GM21515 (cell line): ENCODE measurements at regions not wholly inside any gene's neighbourhood (a gene's known extent, or its start where the extent isn't known, plus 50 kb on each side); places are given as distances from the start of the nearest gene placed in this dataset.
"Not testable (repeated sequence)": the region's sequence is repeated elsewhere in the genome, so short reads cannot be mapped to it uniquely, and the experiment has no call there.

Experiments used
- ATAC-seq: cut with Tn5 transposase; IDR thresholded peaks from one replicate; pipeline ENCODE4 v1.9.1; 2021; ENCODE audit not compliant: unreplicated experiment

DNA sequence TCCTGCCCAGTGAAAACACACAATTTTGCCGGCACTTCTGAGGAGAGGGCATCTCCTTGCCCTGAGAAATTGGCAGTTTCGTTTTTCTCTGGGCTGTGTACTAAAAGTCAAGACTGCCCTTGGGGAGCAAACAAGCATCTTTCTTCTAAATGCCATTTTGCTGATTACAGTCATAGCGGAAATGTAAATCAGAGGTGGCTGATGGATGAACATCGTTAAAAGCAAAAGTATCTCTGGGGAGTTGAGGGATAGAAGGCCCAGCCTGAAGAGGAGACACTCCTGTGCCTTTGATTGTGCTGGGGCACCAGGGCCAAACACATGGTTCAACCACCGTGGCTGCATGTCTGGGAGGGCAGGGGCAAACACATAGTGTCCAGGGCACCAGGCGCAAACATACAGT is 49.8 kb downstream of the ABCC12 start:
- ATAC-seq: no peak

DNA sequence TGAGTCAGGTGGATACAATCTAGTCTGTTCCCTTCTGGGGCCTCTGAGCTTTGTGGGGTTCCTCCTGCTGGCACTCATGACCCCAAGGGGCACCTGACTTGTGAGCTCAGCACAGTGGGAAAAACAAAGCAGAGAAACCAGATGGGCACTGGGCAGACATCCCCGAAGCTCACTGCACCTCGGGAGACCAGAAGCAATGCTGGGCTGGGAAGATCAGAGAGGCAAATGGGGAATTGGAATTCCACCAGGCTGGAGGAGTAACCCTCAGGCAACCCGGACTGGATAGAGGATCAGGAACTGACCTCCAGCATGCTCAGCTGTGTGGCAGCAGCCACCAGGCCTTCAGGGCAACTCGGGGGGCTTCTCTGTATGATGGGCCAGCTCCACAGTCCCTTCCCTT is 50.3 kb downstream of the ABCC12 start:
- no peak for ATAC-seq

DNA sequence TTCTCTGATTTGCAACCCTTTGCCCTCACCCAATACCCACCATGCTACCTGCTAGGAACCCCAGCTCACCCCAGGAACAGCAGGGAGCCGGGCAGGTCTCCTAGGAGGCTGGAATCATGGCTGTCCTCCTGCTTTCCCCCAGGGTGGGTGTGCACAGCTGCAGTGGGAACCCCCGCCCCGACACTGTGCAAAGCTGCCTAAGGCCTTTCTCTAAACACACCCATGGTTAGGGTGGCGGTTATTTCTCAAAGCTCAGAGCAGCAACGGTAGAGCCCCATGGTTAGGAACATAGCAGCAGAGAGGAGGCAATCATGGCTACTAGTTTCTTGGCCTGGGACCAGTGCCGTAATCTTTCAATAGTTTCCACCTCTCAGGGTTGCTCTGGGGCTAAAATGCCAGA is 52.2 kb downstream of the ABCC12 start:
- no peak for ATAC-seq

DNA sequence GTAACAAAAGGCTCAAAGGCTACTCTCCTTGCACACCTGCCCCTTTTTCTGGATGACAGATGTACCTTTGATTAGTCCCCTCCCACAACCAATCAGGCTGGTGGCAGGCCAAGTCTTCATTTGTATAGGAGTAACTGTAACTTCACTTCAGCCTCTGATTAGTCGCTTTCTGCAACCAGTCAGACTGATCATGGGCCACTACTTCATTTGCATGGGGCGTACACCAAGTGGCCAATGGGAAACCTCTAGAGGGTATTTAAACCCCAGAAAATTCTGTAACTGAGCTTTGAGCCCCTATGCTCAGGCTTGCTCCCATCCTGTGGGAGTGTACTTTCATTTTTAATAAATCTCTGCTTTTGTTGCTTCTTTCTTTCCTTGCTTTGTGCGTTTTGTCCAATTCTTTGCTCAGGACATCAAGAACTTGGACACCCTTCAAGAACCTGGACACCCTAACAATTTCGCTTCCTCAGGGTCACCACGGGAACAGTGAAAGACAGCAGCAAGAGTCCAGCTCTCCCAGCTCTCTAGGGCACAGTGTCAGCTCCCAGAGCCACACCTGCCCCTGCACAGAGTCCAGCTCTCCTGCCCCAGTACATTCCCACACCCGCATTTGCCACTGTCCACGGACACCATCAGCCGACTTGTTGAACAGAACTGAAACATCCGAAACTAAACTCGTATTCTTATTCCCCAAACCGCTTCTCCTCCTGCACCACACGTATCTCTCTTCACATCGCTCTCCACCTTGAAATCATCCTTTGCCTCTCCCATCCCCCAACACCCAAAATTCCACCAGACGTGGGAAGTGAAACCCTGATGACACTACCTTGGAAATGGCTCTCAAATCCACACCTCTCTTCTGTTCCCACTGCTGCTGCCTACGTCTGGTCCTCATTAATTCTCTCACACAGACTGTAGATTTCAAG is 53.4 kb downstream of the ABCC12 start:
- no peak for ATAC-seq

DNA sequence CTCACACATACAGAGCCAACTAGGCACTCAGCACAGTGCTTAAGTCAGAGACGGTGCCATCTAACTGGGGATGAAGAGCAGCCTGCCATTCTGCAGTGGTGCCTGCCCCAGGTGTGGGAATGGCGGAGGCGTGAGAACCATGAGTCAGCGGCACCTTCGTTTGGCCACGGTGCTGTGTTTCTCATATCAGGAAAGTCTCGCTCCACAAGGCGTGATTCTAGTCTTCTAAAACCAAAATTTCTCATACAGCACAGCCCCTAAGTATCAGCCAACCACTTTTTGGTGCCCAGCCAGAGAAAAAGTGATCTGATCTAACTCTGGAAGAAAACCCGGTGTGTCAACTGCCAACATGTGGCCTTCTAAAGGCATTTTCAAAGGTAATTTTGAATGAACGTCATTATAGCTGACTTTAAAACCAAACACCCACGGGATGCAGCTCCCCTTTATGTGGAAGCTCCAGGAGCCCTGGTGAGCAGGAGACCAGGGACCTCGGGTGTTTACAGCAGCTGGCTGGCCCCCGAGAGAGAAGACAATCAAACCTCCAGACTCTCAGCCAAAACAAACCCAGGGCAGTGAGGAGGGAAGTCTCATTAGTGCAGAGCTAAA is 54.6 kb downstream of the ABCC12 start:
- ATAC-seq: peak; percentile 67

DNA sequence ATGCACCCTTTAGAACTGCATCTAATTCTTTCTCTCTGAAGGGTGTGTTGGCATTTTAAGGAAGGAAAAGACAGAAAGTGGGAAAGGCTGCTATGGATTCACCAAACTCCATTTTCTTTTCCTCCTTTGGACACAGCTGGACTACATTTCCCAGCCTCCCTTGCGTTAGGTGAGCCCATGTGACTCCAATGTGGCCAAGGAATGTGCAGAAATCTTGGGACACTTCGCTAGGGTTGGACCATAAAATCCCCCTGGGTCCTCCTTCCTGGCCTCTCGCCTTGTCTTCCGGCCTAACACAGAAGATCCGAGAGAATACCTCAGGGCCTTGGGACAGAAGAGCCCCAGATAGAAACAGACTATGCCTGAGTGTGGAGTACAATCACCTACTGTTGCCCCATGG is 56.3 kb downstream of the ABCC12 start:
- no peak for ATAC-seq

DNA sequence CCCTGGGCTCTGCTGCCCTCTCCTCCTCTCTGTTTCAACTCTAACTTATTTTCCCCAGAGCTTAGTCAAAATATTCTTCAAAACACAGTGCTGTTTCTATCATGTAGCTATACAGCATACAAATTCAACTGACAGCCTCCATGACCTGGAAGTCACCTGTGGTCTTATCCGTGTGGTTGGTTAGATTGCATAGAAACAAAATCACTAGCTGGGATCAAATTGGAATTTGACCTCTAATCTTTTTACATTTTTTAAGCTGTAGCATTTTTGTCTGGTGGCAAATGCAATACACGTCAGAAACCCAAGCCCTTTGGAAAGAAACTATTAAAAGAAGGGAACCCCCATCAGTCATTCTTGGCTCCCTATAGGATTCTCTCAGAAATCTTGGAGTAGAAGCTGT is 57.3 kb downstream of the ABCC12 start:
- no peak for ATAC-seq

DNA sequence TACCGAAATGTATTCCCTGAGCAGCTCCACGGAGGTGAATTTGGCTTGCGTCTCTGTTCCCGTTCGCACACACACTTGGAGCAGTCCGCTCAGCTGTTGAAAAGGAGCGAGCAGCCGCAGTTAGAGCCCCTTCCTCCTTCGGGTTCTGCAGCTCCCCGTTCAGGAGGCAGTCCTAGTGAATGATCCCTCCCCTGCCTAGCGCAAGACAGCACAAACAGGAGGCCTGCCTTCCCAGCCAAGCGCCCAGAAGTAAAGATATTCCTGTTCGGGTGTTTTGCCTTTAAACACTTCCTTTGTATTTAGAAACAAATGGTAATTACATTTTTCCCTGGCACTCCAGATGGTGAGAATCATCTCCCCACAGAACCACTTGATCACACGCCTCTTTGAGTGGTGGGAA is 64.7 kb downstream of the ABCC12 start:
- ATAC-seq: no peak

DNA sequence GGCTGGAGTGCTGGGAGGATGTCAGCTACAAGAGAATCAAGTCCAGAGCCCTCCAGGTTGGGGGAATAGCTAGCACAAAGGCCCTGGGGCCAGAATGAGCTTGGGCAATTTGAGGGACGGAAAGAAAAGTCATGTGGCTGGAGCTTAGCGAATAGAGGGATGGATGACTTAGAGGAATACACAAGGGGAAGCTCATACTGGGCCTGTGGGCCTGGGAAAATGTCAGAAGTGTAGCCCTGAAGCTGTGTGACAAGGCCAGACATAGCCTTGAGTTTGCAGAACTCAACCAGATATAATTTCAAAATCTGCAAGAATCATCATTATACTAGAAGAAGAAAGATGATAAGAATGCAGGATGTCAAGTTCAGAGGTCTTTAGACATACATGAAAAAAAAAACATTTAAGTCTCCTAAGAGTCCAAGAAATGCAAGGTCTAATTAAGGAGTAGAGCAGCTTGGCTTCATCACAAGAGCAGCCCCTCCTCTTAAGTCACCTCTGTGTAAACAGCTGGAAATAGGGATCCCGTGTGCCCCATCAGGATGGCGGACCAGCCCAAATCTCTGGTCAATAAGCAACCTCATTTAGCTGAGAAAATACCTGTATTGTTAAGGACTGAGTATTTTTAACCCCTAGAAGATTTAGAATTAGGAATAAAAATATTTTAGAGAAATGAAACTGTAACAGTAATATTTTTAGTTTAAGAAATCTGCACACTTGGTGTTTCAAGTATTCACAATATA is 66.6 kb downstream of the ABCC12 start:
- no peak for ATAC-seq

DNA sequence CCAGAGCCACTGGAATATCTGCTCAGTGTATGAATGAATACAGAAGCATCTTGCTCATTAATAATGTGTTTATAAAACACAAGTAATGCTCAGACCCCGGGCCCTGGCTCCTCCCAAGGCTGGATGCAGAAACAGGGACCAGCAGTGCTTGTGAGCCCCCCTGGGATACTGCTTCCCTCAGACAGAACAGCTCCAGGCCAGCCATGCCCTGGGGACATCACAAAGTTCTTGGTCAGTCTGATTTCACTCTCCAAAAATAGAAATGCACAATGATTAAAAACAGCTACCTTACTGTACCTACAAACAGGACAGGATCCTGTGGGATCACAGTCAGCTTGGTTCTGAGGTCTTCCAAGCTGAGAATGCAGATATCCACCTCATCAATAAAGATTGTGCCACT is 68.2 kb downstream of the ABCC12 start:
- no peak for ATAC-seq

DNA sequence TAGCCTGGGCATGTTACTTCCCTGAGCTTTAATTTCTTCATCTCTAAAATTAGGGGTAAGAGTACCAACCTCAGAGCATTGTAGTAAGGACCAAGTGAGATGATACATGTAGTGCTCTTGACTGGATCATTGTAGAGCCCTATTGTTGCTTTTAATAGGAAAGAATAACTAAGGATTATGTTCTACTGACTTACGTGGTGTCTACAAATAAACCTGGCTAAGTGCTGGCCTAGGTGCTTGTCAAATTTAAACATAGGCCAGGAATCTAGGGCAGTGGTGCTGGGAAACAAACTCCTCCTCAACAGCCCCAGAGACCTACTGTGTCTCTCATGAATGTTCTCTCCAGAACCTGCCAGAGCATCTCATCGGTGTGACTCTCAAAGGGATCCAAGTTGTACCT is 69.4 kb downstream of the ABCC12 start:
- ATAC-seq: no peak

DNA sequence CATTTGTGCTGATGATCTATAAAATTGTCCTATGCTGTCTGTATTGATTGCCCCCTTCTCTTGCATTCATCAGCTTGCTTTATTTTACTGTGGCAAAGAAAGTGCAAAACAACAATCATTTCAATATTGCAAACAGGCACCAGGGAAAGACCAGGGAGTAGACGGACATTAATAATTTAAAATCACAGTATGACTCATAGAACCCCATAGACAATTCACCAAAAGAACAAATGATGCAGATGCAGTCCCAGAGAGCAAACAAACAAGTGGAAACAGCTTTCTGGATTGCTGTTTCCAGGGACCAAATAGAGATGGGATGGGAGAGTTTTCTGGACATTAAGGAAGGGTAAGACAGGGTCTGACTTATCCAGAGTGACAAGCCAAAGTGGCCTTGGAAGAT is 70.1 kb downstream of the ABCC12 start:
- no peak for ATAC-seq

DNA sequence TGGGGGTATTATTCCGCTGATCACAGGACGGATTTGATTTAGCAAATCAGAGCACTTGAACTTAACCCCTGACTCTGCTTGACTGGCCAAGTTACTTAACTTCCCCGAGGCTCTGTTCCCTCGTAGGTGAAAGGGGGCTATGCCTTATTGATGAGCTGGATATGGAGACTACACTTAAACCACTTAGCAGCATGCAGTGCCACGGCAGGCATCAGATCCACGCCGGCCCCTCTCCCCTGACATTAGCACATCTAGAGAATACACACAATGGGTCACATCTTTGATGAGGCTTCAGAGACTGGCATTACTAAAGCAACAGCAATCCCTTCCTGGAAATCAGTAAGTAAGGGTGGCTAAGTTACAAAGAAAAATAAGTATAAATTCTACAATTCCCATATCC is 71.0 kb downstream of the ABCC12 start:
- no peak for ATAC-seq

DNA sequence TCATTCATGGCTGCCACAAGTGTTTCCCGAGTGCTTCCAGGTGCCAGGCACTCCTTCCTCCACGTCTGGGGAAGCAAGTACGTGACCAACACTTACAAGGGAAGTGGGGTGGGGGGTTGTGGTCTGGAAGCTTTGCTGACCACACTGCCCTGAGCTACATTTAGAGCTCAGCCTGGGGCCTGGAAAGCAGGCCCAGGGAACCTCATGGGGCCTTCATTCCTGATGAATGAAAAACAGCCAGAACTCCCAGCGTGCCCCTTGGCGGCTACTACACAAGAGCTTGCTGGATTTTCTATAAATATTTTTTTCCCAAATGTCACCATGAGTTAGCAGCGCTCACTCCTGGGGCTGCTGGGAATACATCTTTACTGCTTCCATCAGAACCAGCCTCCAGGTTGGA is 73.3 kb downstream of the ABCC12 start:
- ATAC-seq: no peak

DNA sequence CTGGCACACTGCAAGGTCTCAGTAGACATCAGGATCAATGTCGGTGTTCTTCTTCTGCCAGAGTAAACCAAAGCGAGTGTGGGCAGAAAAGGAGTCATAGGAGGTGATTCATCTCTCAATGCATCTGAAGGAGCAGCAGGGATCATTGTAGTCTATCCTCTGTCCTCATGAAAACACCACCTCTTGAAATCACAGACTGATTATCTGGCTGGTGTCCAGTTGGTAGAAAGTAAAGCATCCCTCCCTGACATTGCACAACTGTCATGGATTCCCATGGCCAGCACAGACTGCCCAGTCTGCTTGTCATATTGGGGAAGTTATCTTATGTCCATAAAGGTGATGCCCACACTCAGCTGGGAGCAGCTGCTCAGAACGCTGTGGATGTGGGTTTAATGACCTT is 74.1 kb downstream of the ABCC12 start:
- no peak for ATAC-seq

DNA sequence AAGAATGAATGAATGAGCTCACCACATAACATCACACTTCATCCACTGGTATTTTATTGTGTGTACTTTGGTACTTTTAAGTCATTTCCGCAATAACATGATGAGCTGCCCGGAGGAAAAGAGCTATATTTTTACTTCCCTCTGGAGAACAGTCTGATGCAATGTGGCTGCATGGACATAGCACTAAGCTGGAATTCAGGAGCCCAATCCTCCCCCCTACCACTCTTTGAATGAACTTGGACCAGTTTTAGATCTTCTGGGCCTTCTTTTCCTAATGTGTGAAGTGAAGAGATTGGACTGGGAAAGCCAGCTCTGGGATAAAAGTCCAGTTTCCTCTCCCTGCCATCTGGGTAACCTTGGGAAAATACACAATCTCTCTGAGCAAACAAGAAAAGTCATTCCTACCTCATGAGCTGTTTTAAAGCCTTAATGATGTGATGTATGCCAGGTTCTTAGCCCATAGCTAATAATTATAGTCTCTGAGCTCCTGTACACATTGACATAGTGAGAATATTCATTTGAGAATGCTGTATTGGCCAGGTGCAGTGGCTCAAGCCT is 79.3 kb downstream of the ABCC12 start:
- ATAC-seq: no peak

DNA sequence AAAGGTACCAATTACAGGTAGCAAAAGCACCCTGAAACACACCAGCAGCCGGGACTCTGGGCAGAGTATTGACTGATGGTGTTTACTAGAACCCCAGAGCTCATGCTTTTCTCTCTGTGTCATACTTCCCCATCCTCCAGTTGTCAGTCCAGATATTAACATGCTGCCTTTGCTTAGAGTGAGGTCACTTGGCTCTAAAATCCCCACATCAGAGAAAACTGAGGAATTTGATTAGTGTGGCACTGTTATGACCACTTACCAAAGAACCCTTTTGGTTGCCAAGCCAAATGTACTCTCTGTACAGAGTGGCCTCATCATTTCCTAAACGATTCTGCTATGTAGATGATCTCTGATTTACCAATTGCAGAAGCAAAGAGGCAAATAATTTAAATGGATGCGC is 80.4 kb downstream of the ABCC12 start:
- ATAC-seq: no peak

DNA sequence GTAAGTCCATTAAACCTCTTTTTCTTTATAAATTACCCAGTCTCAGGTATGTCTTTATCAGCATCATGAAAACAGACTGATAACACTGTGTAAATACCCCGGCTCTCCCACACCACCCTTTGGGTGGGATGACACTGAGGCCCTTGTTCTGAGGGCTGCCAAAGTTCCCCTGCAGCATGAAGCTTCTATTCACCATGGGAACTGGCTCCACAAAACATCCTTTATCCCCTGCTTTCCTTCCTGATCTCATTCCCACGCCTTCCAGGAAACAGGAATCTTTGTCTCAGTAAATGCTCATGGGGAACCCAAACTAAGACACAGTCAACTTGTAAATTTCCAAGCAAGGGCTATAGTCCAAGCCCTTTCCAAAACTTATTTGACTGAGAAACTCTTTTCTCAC is 88.4 kb downstream of the ABCC12 start:
- ATAC-seq: no peak

DNA sequence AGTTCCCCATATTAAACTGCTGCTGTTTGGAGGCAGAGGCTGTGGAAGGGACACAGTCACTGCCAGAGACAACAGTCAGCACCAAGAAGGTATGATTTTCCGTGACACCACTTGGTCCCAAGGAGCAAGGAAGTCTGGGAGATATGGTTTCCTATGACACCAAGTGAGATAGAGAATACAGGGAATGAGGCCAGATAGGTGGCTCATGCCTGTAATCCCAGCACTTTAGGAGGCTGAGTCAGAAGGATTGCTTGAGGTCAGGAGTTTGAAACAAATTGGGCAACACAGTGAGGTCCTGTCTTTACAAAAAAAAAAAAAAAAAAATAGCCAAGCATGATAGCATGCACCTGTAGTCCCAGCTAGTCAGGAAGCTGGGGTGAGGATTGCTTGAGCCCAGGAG is 90.8 kb downstream of the ABCC12 start:
- no peak for ATAC-seq

DNA sequence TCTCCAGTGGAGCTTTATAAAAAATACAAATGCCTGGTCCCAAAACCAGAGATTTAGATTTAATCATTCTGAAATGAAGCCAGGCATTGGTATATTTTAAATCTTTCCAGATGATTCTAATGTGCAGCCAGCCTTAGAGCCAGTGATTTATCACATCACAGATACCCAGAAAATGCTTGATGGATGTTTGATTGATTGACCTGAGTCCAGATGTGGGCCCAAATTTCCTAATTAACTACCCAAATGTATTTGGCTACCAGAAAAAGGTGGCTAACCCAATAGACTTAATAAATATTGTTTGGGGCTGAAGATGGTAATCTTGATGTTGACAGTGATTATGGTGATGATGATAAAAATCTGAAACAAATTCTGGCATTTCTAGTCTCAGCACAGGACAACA is 93.1 kb downstream of the ABCC12 start:
- ATAC-seq: no peak

DNA sequence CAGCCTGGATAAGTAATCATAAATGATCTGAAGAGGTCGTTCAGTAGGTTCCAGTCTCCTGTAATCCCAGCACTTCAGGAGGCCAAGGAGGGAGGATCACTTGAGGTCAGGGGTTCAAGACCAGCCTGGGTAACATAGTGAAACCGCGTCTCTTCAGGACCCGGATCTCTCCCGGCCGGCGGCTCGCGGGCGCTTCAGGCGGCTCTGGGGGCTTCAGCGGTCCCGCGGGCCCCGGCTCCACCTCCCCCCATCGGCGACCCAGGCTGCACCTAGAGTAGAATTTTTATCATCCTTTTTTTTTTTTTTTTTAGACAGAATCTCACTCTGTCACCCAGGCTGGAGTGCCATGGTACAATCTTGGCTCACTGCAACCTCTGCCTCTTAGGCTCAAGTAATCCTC is 95.9 kb downstream of the ABCC12 start:
- ATAC-seq: no peak

DNA sequence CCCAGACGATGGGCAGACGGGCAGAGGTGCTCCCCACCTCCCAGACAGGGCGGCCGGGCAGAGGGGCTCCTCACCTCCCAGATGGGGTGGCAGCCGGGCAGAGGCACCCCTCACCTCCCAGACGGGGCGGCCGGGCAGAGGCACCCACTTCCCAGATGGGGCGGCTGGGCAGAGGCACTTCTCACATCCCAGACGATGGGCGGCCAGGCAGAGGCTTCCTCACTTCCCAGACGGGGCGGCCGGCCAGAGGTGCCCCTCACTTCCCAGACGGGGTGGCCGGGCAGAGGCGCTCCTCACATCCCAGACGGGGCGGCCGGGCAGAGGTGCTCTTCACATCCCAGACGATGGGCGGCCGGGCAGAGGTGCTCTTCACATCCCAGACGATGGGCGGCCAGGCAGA is 96.6 kb downstream of the ABCC12 start:
- ATAC-seq: not testable (repeated sequence)
